ENCODE measurements at regions not wholly inside any gene's neighbourhood (a gene's known extent, or its start where the extent isn't known, plus 50 kb on each side); places are given as distances from the start of the nearest gene placed in this dataset.
"Not testable (repeated sequence)": the region's sequence is repeated elsewhere in the genome, so short reads cannot be mapped to it uniquely, and the experiment has no call there.

DNA sequence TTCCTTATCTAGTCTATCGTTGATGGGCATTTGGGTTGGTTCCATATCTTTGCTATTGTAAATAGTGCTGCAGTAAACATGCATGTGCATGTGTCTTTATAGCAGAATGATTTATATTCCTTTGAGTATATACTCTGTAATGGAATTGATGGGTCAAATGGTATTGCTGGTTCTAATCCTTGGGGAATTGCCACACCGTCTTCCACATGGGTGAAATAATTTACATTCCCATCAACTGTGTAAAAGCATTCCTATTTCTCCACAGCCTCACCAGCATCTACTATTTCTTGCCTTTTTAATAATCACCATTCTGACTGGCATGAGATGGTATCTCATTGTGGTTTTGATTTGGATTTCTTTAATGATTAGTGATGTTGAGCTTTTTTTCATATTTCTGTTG is 430.5 kb upstream of the TMPRSS15 start:
- TF ChIP-seq CTCF, POLR2A, POLR2AphosphoS5 (IDR thresholded peaks at IDR 0.05): not testable (repeated sequence)
